PC-9 (cell line): ENCODE measurements at regions not wholly inside any gene's neighbourhood (a gene's known extent, or its start where the extent isn't known, plus 50 kb on each side); places are given as distances from the start of the nearest gene placed in this dataset.

ENCODE experiments used
- BruUV-seq: library from RNA; stranded (reverse); fragments of 400-500 nt; replicated peaks from 2 replicates; lab custom pipeline; 2021; lab: Mats Ljungman, UMichigan
- CTCF ChIA-PET: fragments of 300-600 bp; sonication (Branson Sonifier 250); formaldehyde crosslinking; loops from one replicate; lab custom pipeline; 2022; ENCODE audit warnings: antibody characterized with exemption; lab: Charles Lee
- POLR2A ChIA-PET: fragments of 300-600 bp; sonication (Branson Sonifier 250); formaldehyde crosslinking; loops from one replicate; lab custom pipeline; 2022; ENCODE audit warnings: antibody characterized with exemption; ENCODE audit not compliant: unreplicated experiment; lab: Charles Lee
- DNase-seq, 2 experiments: peaks; one replicate each; pipeline versions ENCODE4 v3.0.0 to v3.0.0-alpha.2; 2015 to 2022; ENCODE audit warnings: mixed read lengths in 1 of 2
- H2AFZ ChIP-seq: fragments of 200-600 bp; sonication (generic); 2 replicates; pipeline ENCODE4 v1.8.1; 2017; ENCODE audit warnings: antibody characterized with exemption
- H3F3A ChIP-seq: fragments of 200-600 bp; sonication (generic); 2 replicates; pipeline ENCODE4 v1.8.1; 2017; ENCODE audit warnings: antibody characterized with exemption, mild to moderate bottlenecking, low read depth; ENCODE audit not compliant: insufficient read depth
- H3K27ac ChIP-seq: fragments of 200-600 bp; sonication (generic); 2 replicates; pipeline ENCODE4 v1.6.1; 2016; ENCODE audit warnings: mixed run types
- H3K27me3 ChIP-seq: fragments of 200-600 bp; sonication (generic); 2 replicates; pipeline ENCODE4 v1.6.1; 2016; ENCODE audit warnings: low read depth, mixed run types; ENCODE audit not compliant: insufficient read depth
- H3K36me3 ChIP-seq: fragments of 200-600 bp; sonication (generic); 2 replicates; pipeline ENCODE4 v1.6.1; 2016; ENCODE audit warnings: low read depth, mixed run types
- H3K4me1 ChIP-seq: fragments of 200-600 bp; sonication (generic); replicated peaks from 2 replicates; pipeline ENCODE4 v1.6.1; 2016; ENCODE audit warnings: mixed run types; ENCODE audit not compliant: insufficient read depth
- H3K4me2 ChIP-seq: fragments of 200-600 bp; sonication (generic); 2 replicates; pipeline ENCODE4 v1.6.1; 2017; ENCODE audit warnings: mixed run types
- H3K4me3 ChIP-seq: fragments of 200-600 bp; sonication (generic); 2 replicates; pipeline ENCODE4 v1.6.1; 2016; ENCODE audit warnings: mixed run types
- H3K79me2 ChIP-seq: fragments of 200-600 bp; sonication (generic); 2 replicates; pipeline ENCODE4 v1.6.1; 2017; ENCODE audit warnings: low read depth, mixed run types
- H3K9me2 ChIP-seq: fragments of 200-600 bp; sonication (generic); 2 replicates; pipeline ENCODE4 v1.8.1; 2017; ENCODE audit warnings: mild to moderate bottlenecking; ENCODE audit not compliant: insufficient read depth
- H3K9me3 ChIP-seq: fragments of 200-600 bp; sonication (generic); 2 replicates; pipeline ENCODE4 v1.8.1; 2016; ENCODE audit warnings: low read depth; ENCODE audit not compliant: insufficient read depth
- H4K20me1 ChIP-seq: fragments of 200-600 bp; sonication (generic); 2 replicates; pipeline ENCODE4 v1.8.1; 2017; ENCODE audit not compliant: insufficient read depth
- CTCF ChIP-seq: fragments of 200-600 bp; sonication (generic); conservative IDR thresholded peaks from 2 replicates; pipeline ENCODE4 v1.6.1; 2017; ENCODE audit warnings: mixed run types, antibody characterized with exemption, mild to moderate bottlenecking, moderate library complexity
- EZH2 ChIP-seq: fragments of 200-600 bp; sonication (generic); IDR thresholded peaks from 2 replicates; pipeline ENCODE4 v1.8.0; 2017; ENCODE audit warnings: antibody characterized with exemption, low read depth
- intact Hi-C: fragments of 100-400 bp; cut with micrococcal nuclease; formaldehyde crosslinking; loops from one replicate; pipeline ENCODE4 v1.10.0; 2022; ENCODE audit not compliant: unreplicated experiment

- no peak overlapping the region for H3K4me2 ChIP-seq
- POLR2A ChIA-PET: no interaction called here
- no peaks in the 10 kb centered on the region for H4K20me1 ChIP-seq
- no peaks in the 10 kb centered on the region for H3K9me2 ChIP-seq
- no peak overlapping the region for H3K27ac ChIP-seq
- H3K79me2 ChIP-seq: no peaks in the 10 kb centered on the region
- no peak for DNase-seq
- H3K4me3 ChIP-seq: no peak overlapping the region
- no peak overlapping the region for H2AFZ ChIP-seq
- intact Hi-C loops: no loop called here
- H3K9me3 ChIP-seq: peaks cover 3% of the 10 kb centered on the region; the same call in 1 of the 2 replicates
- H3K27me3 ChIP-seq: no peaks in the 10 kb centered on the region
- H3K36me3 ChIP-seq: no peaks in the 10 kb centered on the region
- no peaks in the 10 kb centered on the region for H3K4me1 ChIP-seq
- H3F3A ChIP-seq: no peaks in the 10 kb centered on the region
- BruUV-seq: no TSS peak
- TF ChIP-seq EZH2: no peak
- no peak for TF ChIP-seq CTCF
- CTCF ChIA-PET: no interaction called here
Measured at GRCh38 chr6:156030053-156030452, 574.4 kb upstream of the NOX3 start.

GRCh38 chr6:156029286-156029985, 573.8 kb upstream of the NOX3 start:
- no peak for DNase-seq
- no TSS peak for BruUV-seq
- no peaks in the 10 kb centered on the region for H3K36me3 ChIP-seq
- H4K20me1 ChIP-seq: no peaks in the 10 kb centered on the region
- peaks cover 3% of the 10 kb centered on the region; the same call in 1 of the 2 replicates for H3K9me3 ChIP-seq
- no peak overlapping the region for H3K4me2 ChIP-seq
- TF ChIP-seq CTCF (no peak), EZH2 (no peak)
- ChIA-PET POLR2A (no interaction called here), CTCF (no interaction called here)
- no peaks in the 10 kb centered on the region for H3K9me2 ChIP-seq
- no peaks in the 10 kb centered on the region for H3K4me1 ChIP-seq
- intact Hi-C loops: no loop called here
- no peak overlapping the region for H3K27ac ChIP-seq
- H3K4me3 ChIP-seq: no peak overlapping the region
- no peaks in the 10 kb centered on the region for H3K27me3 ChIP-seq
- 0 out of 2 replicates have a peak overlapping the region, but pooled peaks have one; percentile 3 for H2AFZ ChIP-seq
- H3F3A ChIP-seq: no peaks in the 10 kb centered on the region
- no peaks in the 10 kb centered on the region for H3K79me2 ChIP-seq

GRCh38 chr6:156028335-156029131, 572.9 kb upstream of the NOX3 start:
- H3K4me3 ChIP-seq: no peak overlapping the region
- no peaks in the 10 kb centered on the region for H4K20me1 ChIP-seq
- H3K27ac ChIP-seq: no peak overlapping the region
- no peaks in the 10 kb centered on the region for H3K4me1 ChIP-seq
- no peaks in the 10 kb centered on the region for H3K9me2 ChIP-seq
- H3K9me3 ChIP-seq: no peaks in the 10 kb centered on the region; the same call in 1 of the 2 replicates
- ChIA-PET POLR2A (no interaction called here), CTCF (no interaction called here)
- H3K27me3 ChIP-seq: no peaks in the 10 kb centered on the region
- intact Hi-C loops: no loop called here
- no peak overlapping the region for H3K4me2 ChIP-seq
- no peak for TF ChIP-seq EZH2
- no peak for TF ChIP-seq CTCF
- H3F3A ChIP-seq: no peaks in the 10 kb centered on the region
- H2AFZ ChIP-seq: no peak overlapping the region
- BruUV-seq: no TSS peak
- H3K36me3 ChIP-seq: no peaks in the 10 kb centered on the region
- no peak for DNase-seq
- H3K79me2 ChIP-seq: no peaks in the 10 kb centered on the region
